Colonic mucosa (tissue), 4 donors: ENCODE measurements at regions not wholly inside any gene's neighbourhood (a gene's known extent, or its start where the extent isn't known, plus 50 kb on each side); places are given as distances from the start of the nearest gene placed in this dataset.

Source experiments
- DNase-seq: peaks from one replicate; pipeline ENCODE4 v3.0.0-alpha.2; 2020
- H3K27ac ChIP-seq: fragments of 200-600 bp; one replicate; pipeline ENCODE4 v1.8.0; 2021
- H3K27me3 ChIP-seq: fragments of 200-600 bp; one replicate; pipeline ENCODE4 v1.8.0; 2021
- H3K36me3 ChIP-seq: fragments of 200-600 bp; one replicate; pipeline ENCODE4 v1.8.0; 2021
- H3K4me1 ChIP-seq: fragments of 200-600 bp; one replicate; pipeline ENCODE4 v1.8.0; 2021; ENCODE audit warnings: mild to moderate bottlenecking
- H3K4me3 ChIP-seq: fragments of 200-600 bp; one replicate; pipeline ENCODE4 v1.8.0; 2021
- H3K9ac ChIP-seq, 2 donors: one replicate each; pipeline ENCODE4 v1.7.0; 2013; ENCODE audit warnings: control low read depth in 2 of 2, low read depth in 2 of 2, low read length in 2 of 2
- H3K9me3 ChIP-seq: fragments of 200-600 bp; one replicate; pipeline ENCODE4 v1.8.0; 2021
- intact Hi-C: fragments of 100-400 bp; cut with DNase I; formaldehyde crosslinking; loops from one replicate; pipeline ENCODE4 v1.14.1; 2022
- TF ChIP-seq, protein P1 (sequence below): fragments of 200-600 bp; IDR thresholded peaks from one replicate; pipeline ENCODE4 v1.8.0; 2022; ENCODE audit warnings: antibody characterized with exemption, mild to moderate bottlenecking
- donor health status: healthy.
- donor health status: DM: no; HTN: no; CAD: no.
- donor health status: DM: no; HTN: no; CAD: no.

DNA sequence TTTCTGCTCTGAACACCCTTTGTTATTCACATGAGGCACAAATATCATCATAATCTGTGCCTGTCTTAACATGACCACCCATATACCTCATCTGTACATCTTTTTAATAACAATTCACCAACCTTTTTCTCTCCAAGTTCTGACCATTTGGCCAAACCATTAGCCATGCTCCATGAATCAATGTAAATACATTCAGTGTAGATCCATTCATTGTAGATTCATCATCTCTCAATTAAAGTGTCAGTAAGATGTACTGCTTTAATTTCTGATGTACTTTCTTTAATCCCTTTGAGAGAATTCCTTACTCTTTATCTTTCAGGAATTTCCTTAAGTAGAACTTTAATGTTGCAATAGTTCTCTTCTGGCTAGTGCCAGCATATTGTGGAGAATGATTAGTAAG, 126.2 kb upstream of the LRRC7 start:
- no peak for DNase-seq
- H3K4me3 ChIP-seq, result no peak overlapping the region
- H3K27me3 ChIP-seq, result no peaks in the 10 kb centered on the region
- no peak overlapping the region for H3K27ac ChIP-seq
- no peaks in the 10 kb centered on the region for H3K36me3 ChIP-seq
- TF ChIP-seq, protein P1, sequence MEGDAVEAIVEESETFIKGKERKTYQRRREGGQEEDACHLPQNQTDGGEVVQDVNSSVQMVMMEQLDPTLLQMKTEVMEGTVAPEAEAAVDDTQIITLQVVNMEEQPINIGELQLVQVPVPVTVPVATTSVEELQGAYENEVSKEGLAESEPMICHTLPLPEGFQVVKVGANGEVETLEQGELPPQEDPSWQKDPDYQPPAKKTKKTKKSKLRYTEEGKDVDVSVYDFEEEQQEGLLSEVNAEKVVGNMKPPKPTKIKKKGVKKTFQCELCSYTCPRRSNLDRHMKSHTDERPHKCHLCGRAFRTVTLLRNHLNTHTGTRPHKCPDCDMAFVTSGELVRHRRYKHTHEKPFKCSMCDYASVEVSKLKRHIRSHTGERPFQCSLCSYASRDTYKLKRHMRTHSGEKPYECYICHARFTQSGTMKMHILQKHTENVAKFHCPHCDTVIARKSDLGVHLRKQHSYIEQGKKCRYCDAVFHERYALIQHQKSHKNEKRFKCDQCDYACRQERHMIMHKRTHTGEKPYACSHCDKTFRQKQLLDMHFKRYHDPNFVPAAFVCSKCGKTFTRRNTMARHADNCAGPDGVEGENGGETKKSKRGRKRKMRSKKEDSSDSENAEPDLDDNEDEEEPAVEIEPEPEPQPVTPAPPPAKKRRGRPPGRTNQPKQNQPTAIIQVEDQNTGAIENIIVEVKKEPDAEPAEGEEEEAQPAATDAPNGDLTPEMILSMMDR, result no peak
- no peaks in the 10 kb centered on the region for H3K4me1 ChIP-seq
- H3K9ac ChIP-seq, result no peak overlapping the region
- H3K9me3 ChIP-seq, result no peaks in the 10 kb centered on the region
- intact Hi-C loops, result no loop called here

DNA sequence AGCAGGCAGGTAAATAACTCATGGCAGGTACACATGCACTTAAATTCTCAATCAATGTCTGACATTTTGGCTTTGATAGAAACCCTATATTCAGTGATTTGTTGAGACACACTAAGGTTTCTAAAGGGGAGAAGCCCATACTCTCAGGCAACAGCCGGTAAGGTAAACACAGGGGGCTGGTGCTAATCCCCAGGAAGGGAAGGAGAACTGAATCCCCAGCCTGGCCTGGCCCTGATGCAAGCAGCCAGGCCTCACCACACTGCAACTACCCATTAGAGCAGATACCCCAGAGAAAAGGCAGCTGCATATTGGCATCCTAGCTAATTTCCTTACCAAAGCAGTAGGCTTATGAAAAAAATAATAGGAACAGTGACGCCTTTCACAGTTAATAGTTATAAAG, 116.5 kb upstream of the LRRC7 start:
- Histone ChIP-seq H3K27ac (no peak overlapping the region), H3K36me3 (no peaks in the 10 kb centered on the region)
- no peak for DNase-seq

DNA sequence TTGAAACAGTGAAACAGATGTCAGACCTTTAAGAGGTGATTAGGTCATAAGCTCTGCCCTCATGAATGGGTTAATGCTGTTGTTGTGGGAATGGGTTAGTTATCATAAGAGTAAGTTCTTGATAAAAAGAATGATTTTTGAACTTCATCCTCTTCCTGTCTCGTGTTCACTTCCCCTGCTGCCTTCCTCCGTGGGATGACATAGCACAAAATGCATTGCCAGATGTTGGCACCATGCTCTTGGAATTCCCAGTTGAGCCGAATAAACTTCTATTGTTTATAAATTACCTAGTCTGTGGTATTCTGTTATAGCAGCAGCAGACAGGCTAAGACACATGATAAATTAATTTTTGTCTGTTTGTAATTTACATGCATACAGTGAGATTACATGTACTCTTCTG, 112.0 kb upstream of the LRRC7 start:
- H3K4me3 ChIP-seq, result no peak overlapping the region
- H3K4me1 ChIP-seq, result no peaks in the 10 kb centered on the region
- H3K9ac ChIP-seq, result no peak overlapping the region
- no peaks in the 10 kb centered on the region for H3K36me3 ChIP-seq
- no peaks in the 10 kb centered on the region for H3K9me3 ChIP-seq
- intact Hi-C loops, result no loop called here
- H3K27ac ChIP-seq, result no peak overlapping the region
- no peak for DNase-seq
- H3K27me3 ChIP-seq, result no peaks in the 10 kb centered on the region
- TF ChIP-seq, protein P1, result no peak

More for the DNA sequence above, 116.5 kb upstream of the LRRC7 start:
- TF ChIP-seq, protein P1, result no peak
- no peaks in the 10 kb centered on the region for H3K27me3 ChIP-seq
- H3K9me3 ChIP-seq, result no peaks in the 10 kb centered on the region
- intact Hi-C loops, result no loop called here
- no peak overlapping the region for H3K4me3 ChIP-seq
- H3K9ac ChIP-seq, result no peak overlapping the region
- no peaks in the 10 kb centered on the region for H3K4me1 ChIP-seq

DNA sequence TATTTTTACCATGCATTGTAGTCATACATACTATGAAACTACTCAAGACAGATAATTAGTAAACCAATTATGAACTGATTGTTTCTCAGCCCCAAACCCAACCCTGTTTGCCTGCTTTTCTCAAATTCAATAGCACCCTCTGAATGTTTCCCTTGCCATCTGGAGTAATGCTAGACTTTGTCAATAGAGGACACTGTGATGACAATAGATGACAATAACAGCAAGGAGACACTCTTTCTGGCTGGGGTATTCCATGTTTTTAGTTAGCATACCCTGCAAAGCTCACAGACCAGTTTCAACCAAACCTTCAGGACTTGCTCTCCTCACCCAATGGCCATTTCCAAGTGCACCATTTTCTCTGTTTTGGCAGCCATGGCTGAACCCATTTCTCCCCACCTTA, 108.5 kb upstream of the LRRC7 start:
- H3K4me3 ChIP-seq, result no peak overlapping the region
- H3K4me1 ChIP-seq, result no peaks in the 10 kb centered on the region
- no peaks in the 10 kb centered on the region for H3K27me3 ChIP-seq
- no peak overlapping the region for H3K27ac ChIP-seq
- no peaks in the 10 kb centered on the region for H3K9me3 ChIP-seq
- no peak overlapping the region for H3K9ac ChIP-seq
- TF ChIP-seq, protein P1, result no peak
- intact Hi-C loops, result no loop called here
- no peak for DNase-seq
- no peaks in the 10 kb centered on the region for H3K36me3 ChIP-seq

DNA sequence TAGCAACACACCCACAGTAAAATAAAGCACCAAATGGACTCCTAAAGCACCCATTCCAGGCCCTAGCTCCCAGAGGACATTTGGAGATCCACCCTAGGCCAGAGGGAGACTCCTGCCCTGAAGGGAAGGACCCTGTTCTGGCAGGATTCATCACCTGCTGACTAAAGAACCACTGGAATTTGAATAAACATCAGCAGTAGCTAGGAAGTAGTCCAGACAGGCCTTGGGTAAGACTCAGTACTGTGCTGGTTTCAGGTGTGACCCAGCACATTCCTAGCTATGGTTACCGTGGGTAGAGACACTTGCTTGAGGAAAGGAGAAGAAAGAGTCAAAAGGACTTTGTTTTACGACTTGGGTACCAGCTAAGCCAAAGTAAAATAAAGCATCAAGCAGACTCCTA, 92.7 kb upstream of the LRRC7 start:
- Histone ChIP-seq H3K9me3 (no peaks in the 10 kb centered on the region), H3K9ac (no peak overlapping the region), H3K4me1 (no peaks in the 10 kb centered on the region), H3K4me3 (no peak overlapping the region), H3K36me3 (no peaks in the 10 kb centered on the region), H3K27ac (no peak overlapping the region), H3K27me3 (no peaks in the 10 kb centered on the region)
- DNase-seq, result no peak
- TF ChIP-seq, protein P1, result no peak
- intact Hi-C loops, result no loop called here

DNA sequence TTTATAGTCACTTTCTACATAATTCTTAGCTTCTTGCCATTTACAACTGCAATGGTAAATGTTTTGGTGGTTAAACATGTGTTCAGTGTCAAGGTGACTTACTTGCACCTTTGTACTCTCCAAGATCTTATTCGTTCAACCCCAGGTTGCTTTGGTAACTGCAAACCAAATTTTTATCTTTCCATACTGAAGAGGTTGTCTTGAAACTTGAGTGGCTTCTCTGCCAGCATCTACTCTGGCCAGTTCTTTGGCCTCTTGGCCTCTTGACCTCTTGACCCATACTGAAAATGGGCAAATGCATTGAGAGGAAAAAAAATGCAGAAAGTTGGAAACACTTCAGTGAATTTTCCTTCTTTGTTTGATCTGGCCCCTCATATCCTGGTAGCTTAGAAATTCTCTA, 88.0 kb upstream of the LRRC7 start:
- intact Hi-C loops, result no loop called here

More for the DNA sequence above, 88.0 kb upstream of the LRRC7 start:
- no peaks in the 10 kb centered on the region for H3K9me3 ChIP-seq
- no peak overlapping the region for H3K9ac ChIP-seq
- H3K27ac ChIP-seq, result no peak overlapping the region
- no peak overlapping the region for H3K4me3 ChIP-seq
- no peaks in the 10 kb centered on the region for H3K27me3 ChIP-seq
- H3K36me3 ChIP-seq, result no peaks in the 10 kb centered on the region
- TF ChIP-seq, protein P1, result no peak
- no peak for DNase-seq
- H3K4me1 ChIP-seq, result no peaks in the 10 kb centered on the region
